K562 (cell line): ENCODE measurements at regions not wholly inside any gene's neighbourhood (a gene's known extent, or its start where the extent isn't known, plus 50 kb on each side); places are given as distances from the start of the nearest gene placed in this dataset.

Source experiments
- ATAC-seq: fragments of 200-7000 bp; cut with Tn5 transposase; 3 replicates; pipeline ENCODE4 v1.9.1; 2020; ENCODE audit warnings: moderate library complexity
- BruUV-seq: library from RNA; stranded (reverse); fragments of 400-500 nt; replicated peaks from 2 replicates; lab custom pipeline; 2021; lab: Mats Ljungman, UMichigan
- CTCF ChIA-PET: fragments of 300-600 bp; formaldehyde crosslinking; extraction: SDS; loops from one replicate; lab custom pipeline; 2021; ENCODE audit warnings: low intra/inter-chr PET ratio; lab: Yijun Ruan, JAX
- POLR2A ChIA-PET: fragments of 300-600, 350-650 bp; sonication (Branson Sonifier 250); formaldehyde crosslinking; extraction: SDS; loops from one replicate; lab custom pipeline; 2021; ENCODE audit warnings: antibody characterized with exemption, inconsistent platforms; lab: Yijun Ruan, JAX
- DNase-seq, 4 experiments: peaks; one replicate each; pipeline versions ENCODE4 v3.0.0 to v3.0.0-alpha.2; 2011 to 2018; ENCODE audit warnings: low spot score in 3 of 4, mixed read lengths in 3 of 4; ENCODE audit errors: extremely low read depth in 1 of 4
- FAIRE-seq: peaks from 2 replicates; lab custom pipeline; 2011; peaks lifted over from hg19 to GRCh38; lab: Jason Lieb, UNC
- H2AFZ ChIP-seq: 2 replicates; pipeline ENCODE4 v1.6.0; 2011; ENCODE audit warnings: low read depth, low read length, control low read depth, inconsistent platforms
- H3K27ac ChIP-seq: fragments of 200-600 bp; 3 replicates; pipeline ENCODE4 v1.8.0; 2011; ENCODE audit warnings: low read depth, mild to moderate bottlenecking, control low read depth, inconsistent platforms, low read length, moderate library complexity, mixed read lengths; ENCODE audit errors: extremely low read depth
- H3K27me3 ChIP-seq, 2 experiments: fragments of 300-600 bp in 1 of 2; 2 replicates in 1 of 2; 3 replicates in 1 of 2; pipeline versions ENCODE4 v1.6.0 to v1.8.0; 2011; ENCODE audit warnings: inconsistent platforms in 2 of 2, low read length in 2 of 2, mild to moderate bottlenecking in 1 of 2, mixed read lengths in 1 of 2, moderate library complexity in 1 of 2; ENCODE audit not compliant: control insufficient read depth in 2 of 2, insufficient read depth in 2 of 2
- H3K36me3 ChIP-seq: fragments of 300-600 bp; 3 replicates; pipeline ENCODE4 v1.8.0; 2011; ENCODE audit warnings: mild to moderate bottlenecking, low read length, inconsistent platforms; ENCODE audit not compliant: control insufficient read depth, insufficient read depth
- H3K4me1 ChIP-seq, 2 experiments: fragments of 200-600 bp in 1 of 2; replicated peaks in 1 of 2; 2 replicates in 1 of 2; 3 replicates in 1 of 2; pipeline versions ENCODE4 v1.5.1 to v1.8.0; 2011; ENCODE audit warnings: inconsistent platforms in 2 of 2, low read length in 2 of 2, mild to moderate bottlenecking in 1 of 2, mixed read lengths in 1 of 2, moderate library complexity in 1 of 2; ENCODE audit not compliant: control insufficient read depth in 2 of 2, insufficient read depth in 2 of 2
- H3K4me2 ChIP-seq: 2 replicates; pipeline ENCODE4 v1.6.1; 2011; ENCODE audit warnings: low read length, control low read depth, inconsistent platforms, mixed read lengths; ENCODE audit not compliant: insufficient read depth
- H3K4me3 ChIP-seq: fragments of 200-600 bp; sonication (generic), shearing (Covaris generic); 2 replicates; pipeline ENCODE4 v1.5.1; 2016; ENCODE audit warnings: control low read depth, inconsistent platforms
- H3K79me2 ChIP-seq: fragments of 200-600 bp; 3 replicates; pipeline ENCODE4 v1.8.0; 2011; ENCODE audit warnings: low read length, inconsistent platforms; ENCODE audit not compliant: control insufficient read depth, insufficient read depth
- H3K9ac ChIP-seq, 2 experiments: 2 replicates each; pipeline versions ENCODE4 v1.6.0 to v1.6.1; 2011; ENCODE audit warnings: low read depth in 2 of 2, low read length in 2 of 2, control low read depth in 1 of 2, inconsistent platforms in 1 of 2, mild to moderate bottlenecking in 1 of 2, mixed read lengths in 1 of 2; ENCODE audit not compliant: insufficient read depth in 1 of 2
- H3K9me1 ChIP-seq: one replicate; pipeline ENCODE4 v1.6.0; 2011; ENCODE audit warnings: inconsistent platforms, mild to moderate bottlenecking, low read length, moderate library complexity; ENCODE audit not compliant: control insufficient read depth, insufficient read depth
- H3K9me3 ChIP-seq: replicated peaks from 2 replicates; pipeline ENCODE4 v1.5.1; 2011; ENCODE audit warnings: low read depth, low read length, inconsistent platforms; ENCODE audit not compliant: control insufficient read depth, insufficient read depth
- H4K20me1 ChIP-seq: replicated peaks from 2 replicates; pipeline ENCODE4 v1.6.1; 2011; ENCODE audit warnings: low read length, inconsistent platforms, mixed read lengths; ENCODE audit not compliant: control insufficient read depth, insufficient read depth
- ATF6 ChIP-seq: sonication (generic); formaldehyde crosslinking; IDR thresholded peaks from 2 replicates; pipeline ENCODE4 v1.4.0; 2020; ENCODE audit warnings: mild to moderate bottlenecking, missing genetic modification reagents
- CHD1 ChIP-seq: fragments of 200-600 bp; sonication (generic); IDR thresholded peaks from one replicate; pipeline ENCODE4 v1.6.1; 2012; ENCODE audit warnings: mild to moderate bottlenecking, moderate library complexity, low read length, inconsistent platforms
- EGR1 ChIP-seq: fragments of 450-650 bp; conservative IDR thresholded peaks from 2 replicates; pipeline ENCODE4 v1.6.1; 2017; ENCODE audit warnings: mild to moderate bottlenecking
- FOXA1 ChIP-seq: fragments of 450-650 bp; IDR thresholded peaks from 2 replicates; pipeline ENCODE4 v1.6.1; 2016; ENCODE audit warnings: mild to moderate bottlenecking, borderline replicate concordance
- GTF2A2 ChIP-seq: IDR thresholded peaks from 2 replicates; pipeline ENCODE4 v1.6.1; 2016; ENCODE audit warnings: mild to moderate bottlenecking, missing genetic modification characterization, missing compliant biosample characterization
- HCFC1 ChIP-seq: IDR thresholded peaks from 2 replicates; pipeline ENCODE4 v1.6.1; 2012; ENCODE audit warnings: low read depth, low read length, improper control_type of control experiment
- KDM5B ChIP-seq: fragments of 200-600 bp; sonication (generic); IDR thresholded peaks from 2 replicates; pipeline ENCODE4 v1.6.1; 2012; ENCODE audit warnings: low read depth, mild to moderate bottlenecking, moderate library complexity, low read length, control low read depth, inconsistent platforms; ENCODE audit not compliant: insufficient replicate concordance
- LCOR ChIP-seq: sonication (generic); formaldehyde crosslinking; IDR thresholded peaks from 2 replicates; pipeline ENCODE4 v1.8.0; 2022; ENCODE audit warnings: mild to moderate bottlenecking, missing genetic modification reagents
- MAFK ChIP-seq: IDR thresholded peaks from 2 replicates; pipeline ENCODE4 v1.6.1; 2011; ENCODE audit warnings: low read length, improper control_type of control experiment
- MYNN ChIP-seq, 2 experiments: sonication (generic); formaldehyde crosslinking in 1 of 2; IDR thresholded peaks; 2 replicates each; pipeline versions ENCODE4 v1.5.0 to v1.6.1; 2016 to 2020; ENCODE audit warnings: antibody characterized with exemption in 1 of 2, missing genetic modification reagents in 1 of 2
- POLR3G ChIP-seq: IDR thresholded peaks from 2 replicates; pipeline ENCODE4 v1.6.1; 2011; ENCODE audit not compliant: insufficient read length, insufficient replicate concordance; ENCODE audit errors: extremely low read depth
- SMARCA5 ChIP-seq: fragments of 450-650 bp; IDR thresholded peaks from 2 replicates; pipeline ENCODE4 v1.6.1; 2016
- XRCC3 ChIP-seq: fragments of 450-650 bp; IDR thresholded peaks from 2 replicates; pipeline ENCODE4 v1.6.1; 2017; ENCODE audit warnings: mild to moderate bottlenecking, moderate library complexity
- ZNF3 ChIP-seq: fragments of 250-450 bp; sonication (Bioruptor Pico); IDR thresholded peaks from 2 replicates; pipeline ENCODE4 v1.5.0; 2021; ENCODE audit warnings: mild to moderate bottlenecking, moderate library complexity
- ZNF561 ChIP-seq: fragments of 450-650 bp; formaldehyde crosslinking; conservative IDR thresholded peaks from 2 replicates; pipeline ENCODE4 v1.4.0; 2020; ENCODE audit warnings: mild to moderate bottlenecking, moderate library complexity
- WGBS: fragments of 100-300 bp; shearing (Covaris generic); methylation state at CpG from one replicate; pipeline ENCODE4 v1.1.6; 2016; ENCODE audit warnings: low coverage, mixed read lengths; ENCODE audit not compliant: insufficient coverage; ENCODE audit errors: missing lambda C conversion rate; 5-methylcytosine and 5-hydroxymethylcytosine counted together
- in situ Hi-C: fragments of 300-500 bp; cut with MboI; formaldehyde crosslinking; loops from 4 replicates; pipeline ENCODE4 v1.15.0; 2018; ENCODE audit warnings: inconsistent platforms, mixed read lengths
- intact Hi-C: fragments of 100-400 bp; cut with micrococcal nuclease; formaldehyde crosslinking; loops from 2 replicates; pipeline ENCODE4 v1.14.2; 2022
- TF ChIP-seq, protein P1 (sequence below), 2 experiments: IDR thresholded peaks; 2 replicates each; pipeline ENCODE4 v1.6.1; 2011; ENCODE audit warnings: borderline replicate concordance in 1 of 2, control low read depth in 1 of 2, low read depth in 1 of 2, low read length in 1 of 2, mild to moderate bottlenecking in 1 of 2, mixed read lengths in 1 of 2, moderate library complexity in 1 of 2; ENCODE audit not compliant: insufficient read depth in 1 of 2, insufficient read length in 1 of 2, poor library complexity in 1 of 2, severe bottlenecking in 1 of 2; ENCODE audit errors: extremely low read depth in 1 of 2

GRCh38 chr14:86020841-86021240, 490.9 kb downstream of the FLRT2 start:
- DNase-seq: no peak
- in situ Hi-C loops: no loop called here
- no peaks in the 10 kb centered on the region for H3K36me3 ChIP-seq
- ChIA-PET POLR2A (no interaction called here), CTCF (no interaction called here)
- no peak overlapping the region for H3K9ac ChIP-seq
- H3K27ac ChIP-seq: no peak overlapping the region
- intact Hi-C loops: no loop called here
- FAIRE-seq: no peak
- no peak for TF ChIP-seq LCOR (CRISPR knock-in tag)
- no peak for TF ChIP-seq POLR3G
- TF ChIP-seq FOXA1: no peak
- H3K4me2 ChIP-seq: no peak overlapping the region
- no peaks in the 10 kb centered on the region for H3K4me1 ChIP-seq
- H3K9me1 ChIP-seq: no peaks in the 10 kb centered on the region
- H3K27me3 ChIP-seq: no peaks in the 10 kb centered on the region
- BruUV-seq: no TSS peak
- no peak overlapping the region for H2AFZ ChIP-seq
- H3K4me3 ChIP-seq: no peak overlapping the region
- no peaks in the 10 kb centered on the region for H4K20me1 ChIP-seq
- no peaks in the 10 kb centered on the region for H3K9me3 ChIP-seq
- no peak for ATAC-seq
- H3K79me2 ChIP-seq: no peaks in the 10 kb centered on the region

DNA sequence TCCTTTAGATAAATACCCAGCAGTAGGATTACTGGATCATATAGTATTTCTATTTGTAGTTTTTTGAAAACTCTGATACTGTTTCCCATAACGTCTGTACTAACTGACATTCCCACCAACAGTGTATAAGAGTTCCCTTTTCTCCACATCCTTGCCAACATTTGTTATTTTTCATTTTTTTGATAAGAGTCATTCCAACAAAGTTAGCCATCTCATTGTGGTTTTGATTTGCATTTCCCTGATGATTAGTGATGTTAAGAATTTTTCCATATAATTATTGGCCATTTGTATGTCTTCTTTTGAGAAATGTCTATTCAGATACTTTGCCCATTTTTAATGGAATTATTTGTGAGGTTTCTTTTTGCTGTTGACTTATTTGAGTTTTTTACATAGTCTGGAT, 486.0 kb downstream of the FLRT2 start:
- ATAC-seq (no peak), DNase-seq (no peak), FAIRE-seq (no peak)
- H2AFZ ChIP-seq: no peak overlapping the region
- no peak overlapping the region for H3K9ac ChIP-seq
- in situ Hi-C loops (no loop called here), intact Hi-C loops (no loop called here)
- no peaks in the 10 kb centered on the region for H3K27me3 ChIP-seq
- H3K9me3 ChIP-seq: no peaks in the 10 kb centered on the region
- H3K4me3 ChIP-seq: no peak overlapping the region
- ChIA-PET POLR2A (no interaction called here), CTCF (no interaction called here)
- H3K36me3 ChIP-seq: no peaks in the 10 kb centered on the region
- no peak overlapping the region for H3K4me2 ChIP-seq
- 0% methylated on average over 1 of the region's 1 CpG for WGBS
- BruUV-seq: no TSS peak
- H3K9me1 ChIP-seq: no peaks in the 10 kb centered on the region
- no peaks in the 10 kb centered on the region for H3K79me2 ChIP-seq
- no peaks in the 10 kb centered on the region for H4K20me1 ChIP-seq
- H3K27ac ChIP-seq: no peak overlapping the region
- no peaks in the 10 kb centered on the region for H3K4me1 ChIP-seq
- TF ChIP-seq EGR1 (no peak), SMARCA5 (no peak), XRCC3 (no peak), MYNN (IDR thresholded peaks at IDR 0.05) (no peak), MYNN (CRISPR knock-in tag; IDR thresholded peaks at IDR 0.05) (no peak), CHD1 (no peak), KDM5B (no peak), ZNF561 (CRISPR knock-in tag) (no peak), MAFK (no peak), HCFC1 (no peak), ATF6 (CRISPR knock-in tag) (no peak), ZNF3 (CRISPR knock-in tag) (no peak), GTF2A2 (no peak)
- TF ChIP-seq, protein P1, sequence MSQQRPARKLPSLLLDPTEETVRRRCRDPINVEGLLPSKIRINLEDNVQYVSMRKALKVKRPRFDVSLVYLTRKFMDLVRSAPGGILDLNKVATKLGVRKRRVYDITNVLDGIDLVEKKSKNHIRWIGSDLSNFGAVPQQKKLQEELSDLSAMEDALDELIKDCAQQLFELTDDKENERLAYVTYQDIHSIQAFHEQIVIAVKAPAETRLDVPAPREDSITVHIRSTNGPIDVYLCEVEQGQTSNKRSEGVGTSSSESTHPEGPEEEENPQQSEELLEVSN (IDR thresholded peaks at IDR 0.05; ENCODE audit: borderline replicate concordance in 1 of 2, extremely low read depth in 1 of 2, insufficient read depth in 1 of 2, insufficient read length in 1 of 2, low read depth in 1 of 2, low read length in 1 of 2, poor library complexity in 1 of 2, severe bottlenecking in 1 of 2): no peak
